ENCODE measurements at regions not wholly inside any gene's neighbourhood (a gene's known extent, or its start where the extent isn't known, plus 50 kb on each side); places are given as distances from the start of the nearest gene placed in this dataset.

DNA sequence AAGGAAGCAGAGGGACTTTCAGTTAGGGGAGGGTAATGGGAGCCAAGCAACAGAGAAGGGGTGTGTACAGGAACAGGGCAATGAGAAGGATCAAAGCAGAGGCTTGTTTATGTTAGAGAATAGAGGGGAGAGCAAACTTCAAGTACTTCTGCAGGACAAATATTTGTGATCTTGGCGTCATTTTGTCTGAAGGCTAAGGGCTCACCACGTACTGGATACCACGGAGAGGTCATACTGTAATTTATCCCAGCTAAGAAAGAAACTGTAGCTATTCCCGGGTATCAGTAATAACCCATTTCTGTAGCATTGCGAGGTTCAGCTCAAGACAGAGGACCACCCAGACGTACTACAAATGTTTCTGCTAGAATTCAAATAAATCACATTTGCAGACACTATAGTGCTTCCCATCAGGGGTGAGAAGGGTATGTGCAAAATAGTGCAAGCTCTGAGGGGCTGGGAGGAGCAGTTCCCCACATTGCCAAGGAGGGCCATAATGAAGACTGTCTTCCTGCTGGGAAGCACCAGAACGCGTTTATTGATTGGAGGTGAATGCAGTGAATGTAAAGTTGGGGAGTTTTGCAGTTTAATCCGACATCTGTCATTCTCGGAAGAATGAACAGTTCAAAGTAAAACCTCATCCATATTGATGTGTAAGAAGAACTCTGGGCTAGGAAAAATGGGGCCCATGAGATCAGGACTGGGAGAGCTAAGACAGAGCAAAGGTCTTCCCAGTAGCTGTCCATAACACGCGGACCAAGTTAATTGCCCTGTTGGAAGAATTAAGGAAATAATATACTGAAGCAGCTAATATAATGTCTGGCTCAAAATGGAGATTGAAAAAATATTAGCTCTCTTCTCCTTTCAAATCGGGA lies 136.9 kb downstream of the RWDD3 start:
- no peak for DNase-seq

DNA sequence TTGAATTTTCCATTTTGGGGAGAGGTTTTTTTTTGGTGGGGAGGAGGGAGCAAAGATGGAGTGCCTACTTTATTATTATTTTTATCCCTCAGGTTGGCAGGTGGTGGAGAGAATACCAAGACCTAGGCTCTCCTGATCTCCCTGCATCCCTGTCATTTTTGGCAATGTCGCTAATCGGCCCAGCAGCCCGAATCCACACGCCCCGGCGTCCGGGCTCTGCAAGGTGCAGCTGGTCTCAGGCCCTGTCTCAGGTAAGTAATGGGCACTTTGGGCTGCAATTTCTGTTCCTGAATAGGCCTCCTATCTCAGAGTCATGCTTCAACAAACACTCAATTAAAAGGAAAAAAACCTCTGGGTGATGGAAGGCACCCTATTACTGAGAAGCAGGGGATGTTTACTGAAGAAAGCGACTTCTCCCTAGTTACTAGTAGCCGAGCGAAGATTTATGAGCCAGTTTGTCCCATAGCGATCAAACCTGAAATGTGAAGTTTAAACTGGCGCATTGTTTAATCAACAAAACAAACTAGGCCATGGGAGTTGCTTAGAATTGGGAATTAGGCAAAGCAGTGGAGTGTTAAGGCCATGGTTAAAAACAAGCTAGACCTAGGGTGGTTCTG lies 137.8 kb downstream of the RWDD3 start:
- no peak for DNase-seq

DNA sequence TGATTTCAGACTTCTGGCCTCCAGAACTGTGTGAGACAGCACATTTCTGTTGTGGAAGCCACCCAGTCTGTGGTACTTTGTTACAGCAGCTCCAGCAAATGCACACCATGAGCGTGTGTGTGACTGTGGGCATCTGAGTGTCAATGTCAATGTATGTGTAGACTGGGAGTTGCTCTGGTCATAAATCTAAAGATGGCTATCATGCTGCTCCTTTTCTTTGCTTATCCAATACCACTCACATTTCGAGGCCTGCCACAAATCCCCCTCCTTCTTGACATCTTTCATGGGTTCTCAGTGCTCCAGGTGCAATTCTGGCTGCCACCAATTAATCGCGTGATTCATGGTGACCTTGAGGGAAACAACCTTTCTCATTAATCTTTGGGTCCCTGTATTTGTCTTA lies 141.2 kb downstream of the RWDD3 start:
- no peak for DNase-seq

DNA sequence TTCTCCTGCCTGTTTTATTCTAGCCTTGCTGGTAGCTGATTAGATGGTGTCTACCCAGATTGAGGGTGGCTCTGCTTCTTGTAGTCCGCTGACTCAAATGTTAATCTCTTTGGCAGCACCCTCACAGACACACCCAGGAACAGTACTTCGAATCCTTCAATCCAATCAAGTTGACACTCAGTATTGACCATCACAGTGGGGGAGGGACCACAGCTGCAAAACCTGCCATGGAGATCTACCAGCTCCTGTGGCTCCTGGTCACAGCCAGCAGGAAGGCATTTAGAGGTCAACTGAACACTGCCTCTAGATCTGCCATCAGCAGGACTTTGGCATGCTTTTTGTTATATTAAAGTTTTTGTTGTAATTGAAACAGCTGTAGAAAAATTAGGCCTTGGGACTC lies 146.9 kb downstream of the RWDD3 start:
- no peak for DNase-seq

DNA sequence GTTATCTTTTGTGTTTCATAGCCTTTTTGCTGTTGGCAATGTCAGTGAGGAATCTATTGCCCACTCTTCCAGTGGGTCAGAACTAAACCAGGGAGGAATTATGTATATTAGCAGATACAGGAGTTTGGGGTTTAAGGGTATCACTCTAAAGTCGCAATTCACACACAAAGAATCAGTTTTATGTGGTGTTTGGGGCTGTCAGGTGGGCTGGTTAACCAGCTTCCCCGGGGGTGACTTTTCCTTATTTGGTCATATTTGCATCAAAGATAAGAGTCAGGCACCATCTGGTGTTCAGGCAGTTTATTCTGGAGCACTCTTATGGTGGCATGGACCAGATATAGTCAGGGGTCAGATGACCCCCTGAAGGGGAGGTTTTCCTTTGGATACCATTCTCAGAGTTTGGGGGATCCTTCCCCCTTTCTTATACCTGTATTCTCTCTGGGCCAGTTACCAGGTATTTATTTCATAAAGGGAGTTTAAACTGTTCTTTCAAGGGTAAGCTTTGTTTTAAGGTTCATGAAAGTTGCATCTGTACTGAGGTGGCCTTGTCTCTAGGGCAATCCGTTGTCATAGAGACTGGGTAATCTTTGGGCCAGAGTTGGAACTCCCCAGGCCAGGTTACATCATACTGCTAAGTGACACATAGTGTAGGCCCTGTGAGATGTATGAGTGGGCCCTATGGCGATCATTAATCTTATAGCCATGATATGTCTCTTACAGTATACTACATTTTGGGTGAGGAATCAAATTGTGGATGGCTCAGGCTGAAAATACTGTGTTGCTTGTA lies 148.2 kb downstream of the RWDD3 start:
- no peak for DNase-seq

DNA sequence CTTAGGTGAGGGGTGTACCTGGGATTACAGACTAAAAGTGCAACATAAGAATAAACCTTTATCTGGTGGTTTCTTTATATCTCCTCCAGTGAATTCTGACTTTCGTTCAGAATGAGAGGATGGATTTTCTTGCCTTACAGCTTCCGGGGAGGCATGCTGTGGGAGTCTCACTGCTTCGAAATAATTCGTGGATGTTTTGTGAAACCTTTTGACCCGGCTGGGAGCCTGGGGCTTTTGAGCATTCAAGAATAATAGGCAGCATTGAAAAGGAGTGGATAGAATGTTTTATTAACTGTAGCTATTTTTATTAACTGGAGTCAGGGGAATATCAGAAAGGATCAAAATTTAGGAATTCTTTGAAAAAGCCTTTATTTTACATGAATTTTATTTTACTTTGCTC lies 149.1 kb downstream of the RWDD3 start:
- DNase-seq, result no peak

DNA sequence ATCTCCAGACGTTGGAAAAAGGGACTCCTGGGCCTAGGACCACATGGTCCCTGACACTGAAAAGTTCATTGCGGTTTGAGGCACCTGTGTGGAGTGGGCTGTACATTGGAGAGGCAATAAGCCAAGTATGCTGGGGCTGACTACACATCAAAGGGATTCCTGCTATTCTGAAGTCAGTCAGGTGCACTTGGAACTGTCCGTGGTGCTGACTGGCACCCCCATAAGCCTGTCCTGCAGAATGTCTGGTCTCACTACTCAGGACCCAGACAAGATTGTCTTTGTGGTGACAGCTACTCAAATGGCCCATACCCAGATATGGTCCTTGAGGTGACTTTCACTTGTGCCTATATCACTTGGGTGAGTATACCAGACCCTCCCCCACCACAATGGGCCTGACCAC lies 150.6 kb downstream of the RWDD3 start:
- DNase-seq, result peak; percentile 19

DNA sequence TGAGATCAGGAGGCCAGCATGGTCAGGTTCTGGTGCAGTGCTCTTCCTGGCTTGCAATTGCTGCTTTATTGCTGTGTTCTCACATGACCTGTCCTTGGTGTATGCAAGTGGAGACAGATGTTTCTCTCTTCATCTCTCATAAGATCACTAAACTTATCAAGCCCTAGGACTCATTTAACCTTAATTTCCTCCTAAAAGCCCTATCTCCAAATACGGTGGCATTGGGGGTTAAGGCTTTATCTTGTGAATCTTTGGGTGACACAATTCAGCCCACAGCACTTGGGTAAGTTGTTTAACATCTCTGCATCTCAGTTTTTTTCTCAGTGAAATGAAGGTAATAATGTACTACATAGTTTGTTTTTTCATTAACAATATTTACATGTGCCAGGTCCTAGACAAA lies 152.4 kb downstream of the RWDD3 start:
- no peak for DNase-seq

DNA sequence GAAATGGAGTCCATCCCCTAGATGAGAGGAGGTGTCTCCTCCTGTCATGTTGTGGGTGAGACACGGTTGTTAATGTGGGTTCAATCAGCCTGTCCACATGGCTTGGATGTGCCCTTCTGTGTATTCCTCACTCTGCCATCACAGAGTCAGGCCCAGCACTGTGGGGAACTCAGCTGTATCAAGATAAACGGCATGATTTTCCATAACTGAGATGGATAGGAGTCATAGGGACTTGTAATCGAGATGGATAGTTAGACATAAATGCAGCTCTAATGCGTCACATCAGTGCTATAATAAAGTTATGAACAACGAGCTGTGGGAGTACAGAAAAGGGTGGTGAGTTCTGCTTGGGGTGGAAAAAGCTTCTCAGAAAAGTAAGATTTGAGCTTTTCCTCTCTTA lies 152.9 kb downstream of the RWDD3 start:
- no peak for DNase-seq

DNA sequence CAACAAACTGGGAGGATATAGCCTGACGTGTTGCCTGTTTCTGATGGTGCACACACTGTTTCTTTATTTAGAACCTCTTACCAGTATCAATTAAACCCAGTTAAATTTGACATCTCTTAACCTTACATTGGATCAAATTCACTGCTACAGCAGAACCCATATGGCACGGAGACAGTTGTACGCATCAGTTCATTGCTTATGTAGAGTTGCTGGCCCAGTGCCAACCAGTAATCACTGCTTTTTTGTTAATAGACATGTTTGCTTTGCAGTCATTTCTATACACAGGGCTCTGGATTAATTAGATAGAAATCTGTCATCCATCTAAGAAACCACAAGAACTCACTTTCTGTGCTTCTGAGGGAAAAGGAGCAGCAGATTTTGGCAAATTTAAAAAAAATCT lies 154.0 kb downstream of the RWDD3 start:
- DNase-seq, result no peak

DNA sequence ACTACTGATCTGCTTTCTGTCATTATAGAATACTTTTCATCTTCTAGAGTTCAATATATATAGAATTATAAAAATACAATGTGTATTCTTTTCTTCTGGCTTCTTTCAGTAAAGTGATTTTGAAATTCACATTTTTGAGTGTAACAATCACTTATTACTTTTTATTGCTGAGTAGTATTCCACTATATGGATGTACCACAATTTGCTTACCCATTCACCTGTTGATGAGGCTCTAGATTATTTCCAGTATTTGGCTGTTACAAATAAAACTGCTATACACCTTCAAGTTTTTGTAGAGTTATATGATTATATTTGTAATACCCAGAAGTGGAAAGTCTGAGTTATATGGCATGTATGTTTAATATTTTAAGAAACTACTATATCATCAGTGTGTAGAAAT lies 159.4 kb downstream of the RWDD3 start:
- no peak for DNase-seq

DNA sequence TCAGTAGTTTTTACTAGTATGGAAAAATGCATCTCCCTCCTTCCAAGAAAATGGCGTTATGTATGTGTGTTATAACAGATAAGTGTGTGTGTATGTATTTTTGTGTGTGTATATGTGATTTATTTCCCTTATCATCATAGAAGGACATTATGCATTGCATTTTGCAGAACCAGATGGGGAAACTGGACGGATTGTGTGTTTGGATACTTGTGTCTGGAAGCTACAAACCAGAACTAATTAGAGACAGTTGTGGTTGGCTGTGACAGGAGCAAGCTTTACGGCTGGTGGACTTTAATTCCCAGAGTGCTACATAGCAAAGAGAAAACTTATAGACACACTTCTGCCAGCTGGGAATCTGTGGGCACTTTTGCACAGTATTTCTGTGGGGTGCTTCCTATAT lies 162.5 kb downstream of the RWDD3 start:
- DNase-seq, result no peak

DNA sequence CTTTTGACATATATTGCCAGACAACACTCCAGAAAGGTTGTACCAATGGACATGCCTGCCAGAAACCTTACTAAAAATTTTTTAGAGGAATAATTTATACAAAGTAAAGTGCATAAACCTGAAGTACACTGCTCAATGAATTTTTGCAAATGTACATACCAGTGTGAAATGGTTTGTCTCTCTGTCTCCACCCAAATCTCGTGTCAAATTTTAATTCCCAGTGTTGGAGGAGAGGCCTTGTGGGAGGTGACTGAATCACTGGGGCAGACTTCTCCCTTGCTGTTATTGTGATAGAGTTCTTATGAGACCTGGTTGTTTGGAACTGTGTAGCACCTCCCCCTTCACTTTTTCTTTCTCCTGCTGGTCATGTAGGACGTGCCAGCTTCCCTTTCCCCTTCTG lies 168.8 kb downstream of the RWDD3 start:
- DNase-seq, result no peak

DNA sequence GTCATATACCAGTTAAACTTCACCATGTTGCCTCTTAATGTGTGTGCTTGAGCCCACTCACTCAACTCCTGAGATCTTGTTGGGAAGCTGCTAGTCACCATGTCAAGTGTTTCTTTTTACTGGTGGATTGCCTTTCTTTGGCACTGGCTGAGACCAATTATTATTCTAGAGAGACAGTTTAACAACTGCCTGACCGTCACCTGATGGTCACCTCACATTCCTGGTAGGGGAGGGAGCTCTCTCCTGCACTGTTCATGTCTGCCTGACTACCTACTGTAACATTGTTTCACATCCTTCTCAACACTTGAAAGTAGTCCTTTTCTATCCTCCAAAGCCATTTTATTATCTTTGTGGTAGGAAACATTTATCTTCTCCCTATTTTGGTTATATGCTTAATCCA lies 172.3 kb downstream of the RWDD3 start:
- no peak for DNase-seq

DNA sequence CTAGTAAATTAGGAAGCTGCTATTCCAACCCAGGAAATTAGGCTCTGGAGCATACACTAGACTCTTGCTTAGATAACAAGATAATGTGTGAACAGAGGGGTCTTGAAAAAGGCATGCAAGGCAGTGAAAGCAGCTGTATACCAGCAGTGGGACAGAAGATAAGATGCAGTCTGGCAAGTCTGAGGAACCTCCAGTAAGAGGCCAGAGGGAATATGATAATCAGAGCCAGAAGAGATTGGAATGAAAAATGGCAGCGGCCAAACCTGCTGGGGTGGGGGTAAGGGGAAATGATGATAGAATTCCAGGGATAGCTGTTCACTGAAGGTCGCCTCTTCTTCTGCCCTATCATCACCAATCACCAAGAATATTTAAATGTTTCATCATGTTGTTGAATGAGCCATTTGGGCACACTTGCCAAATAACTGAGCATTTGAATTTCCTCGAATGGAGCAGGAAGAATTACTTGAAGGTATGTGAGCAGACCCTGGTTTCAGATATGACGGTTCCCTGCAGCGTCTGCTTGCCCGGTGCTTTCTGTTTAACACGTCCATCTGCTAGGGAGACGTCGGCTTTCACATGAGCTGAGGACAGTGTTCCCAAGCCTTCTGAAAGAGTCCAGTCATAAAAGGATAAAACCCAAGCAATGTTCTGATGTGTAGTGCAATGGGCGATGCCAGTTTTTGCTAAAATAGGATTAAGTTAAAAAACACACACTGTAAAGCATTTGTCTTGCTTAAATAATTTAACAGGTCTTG lies 173.3 kb downstream of the RWDD3 start:
- DNase-seq, result peak; percentile 27

DNA sequence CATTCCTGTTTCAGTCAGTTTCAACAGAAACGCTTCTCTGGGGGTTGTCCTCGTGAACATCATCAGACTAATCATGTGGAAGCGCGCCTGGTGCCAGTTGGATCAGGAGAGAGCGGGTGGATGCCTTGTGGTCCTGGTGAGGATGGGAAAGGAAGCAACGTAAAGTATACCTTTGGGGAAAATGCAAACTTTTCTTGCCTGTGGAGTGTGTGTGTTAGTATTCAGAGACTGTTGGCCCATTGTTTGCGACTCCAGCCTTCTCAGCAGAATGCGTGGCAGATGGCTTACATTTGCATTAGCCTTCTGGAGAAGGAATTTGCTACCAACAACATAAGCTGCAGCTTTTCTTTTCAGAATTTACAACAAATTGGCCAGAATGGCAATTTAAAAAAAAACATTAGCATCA lies 173.9 kb downstream of the RWDD3 start:
- DNase-seq, result no peak

DNA sequence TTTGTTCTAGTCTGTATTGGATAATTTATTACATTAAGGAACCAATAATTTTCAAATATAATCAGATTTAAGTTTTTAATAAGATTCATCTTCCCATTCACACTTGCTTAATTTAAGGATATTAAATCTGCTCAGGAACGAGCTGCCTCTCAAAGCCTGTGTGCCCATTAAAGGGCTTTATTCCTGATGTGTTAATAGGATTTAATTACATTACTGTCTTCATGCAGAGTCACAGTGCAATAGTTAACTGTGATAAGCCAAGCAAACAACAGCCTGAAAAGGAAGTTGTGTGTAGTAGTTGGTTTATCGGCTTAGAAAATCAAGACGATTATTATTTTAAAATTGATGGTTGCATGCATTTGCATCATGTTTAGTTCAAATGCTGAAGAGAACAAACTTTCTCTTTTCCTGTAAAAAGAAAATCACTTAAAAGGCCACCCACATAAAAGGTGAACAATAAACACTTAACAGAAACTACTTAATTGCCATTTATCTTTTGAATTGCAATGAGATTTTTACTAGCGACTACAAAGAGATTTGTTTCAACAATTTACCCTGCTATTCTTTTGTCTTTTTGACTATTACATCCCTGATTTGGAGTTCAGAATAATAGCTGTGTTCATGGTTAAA lies 174.6 kb downstream of the RWDD3 start:
- no peak for DNase-seq

DNA sequence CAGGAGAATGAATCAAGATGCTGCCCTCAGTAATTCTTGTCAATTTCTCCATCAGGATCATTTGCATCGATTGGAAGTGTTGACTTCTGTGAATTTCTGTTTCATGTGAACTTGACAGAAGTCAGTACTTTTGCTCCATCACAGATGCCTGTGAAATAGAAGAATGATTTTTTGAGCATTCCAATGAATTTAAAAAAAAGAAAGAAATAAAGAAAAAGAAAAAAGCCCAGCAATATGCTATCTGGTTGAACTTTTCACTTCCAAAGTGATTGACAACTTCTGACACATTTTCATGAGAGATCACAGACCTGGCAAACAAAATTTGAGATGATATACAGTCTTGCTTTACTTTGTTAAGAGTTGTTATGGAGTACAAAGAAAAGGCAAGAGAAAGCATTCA lies 175.3 kb downstream of the RWDD3 start:
- no peak for DNase-seq

DNA sequence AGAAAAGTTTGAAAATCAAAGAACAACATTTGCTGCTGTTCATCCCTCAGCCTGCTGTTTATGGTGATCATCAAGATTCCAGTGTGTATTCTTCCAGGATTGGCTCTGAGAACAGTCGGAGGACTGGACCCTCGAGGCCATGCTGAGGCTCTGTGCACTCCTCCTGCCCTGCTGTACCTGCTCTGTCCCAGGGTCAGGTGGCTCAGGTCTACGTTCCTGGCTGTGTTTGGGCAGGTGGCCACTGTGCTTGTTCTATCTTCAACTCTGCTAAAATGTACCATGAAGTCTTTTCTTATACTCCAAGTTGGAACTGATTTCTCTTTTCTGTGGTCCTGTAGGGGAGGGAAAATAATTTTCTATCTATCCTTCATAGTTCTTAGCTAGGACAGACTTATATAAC lies 175.9 kb downstream of the RWDD3 start:
- no peak for DNase-seq

DNA sequence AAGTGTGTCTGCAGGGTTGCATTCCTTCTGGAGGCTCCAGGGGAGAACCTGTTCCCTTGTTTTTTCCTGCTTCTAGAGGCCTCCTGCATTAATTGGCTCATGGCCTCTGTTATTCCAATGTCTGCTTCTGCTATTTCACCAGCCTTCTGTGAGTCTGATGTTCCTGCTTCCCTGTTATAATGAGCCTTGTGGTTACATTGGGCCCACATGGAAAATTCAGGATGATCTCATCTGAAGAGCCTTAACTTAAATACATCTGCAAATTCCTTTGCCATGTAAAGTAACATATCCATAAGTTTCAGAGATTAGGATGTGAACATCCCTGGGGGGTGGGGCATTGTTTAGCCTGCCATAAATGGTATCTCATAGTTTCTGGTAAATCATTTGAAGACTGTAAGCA lies 181.1 kb downstream of the RWDD3 start:
- DNase-seq, result peak; percentile 80

DNA sequence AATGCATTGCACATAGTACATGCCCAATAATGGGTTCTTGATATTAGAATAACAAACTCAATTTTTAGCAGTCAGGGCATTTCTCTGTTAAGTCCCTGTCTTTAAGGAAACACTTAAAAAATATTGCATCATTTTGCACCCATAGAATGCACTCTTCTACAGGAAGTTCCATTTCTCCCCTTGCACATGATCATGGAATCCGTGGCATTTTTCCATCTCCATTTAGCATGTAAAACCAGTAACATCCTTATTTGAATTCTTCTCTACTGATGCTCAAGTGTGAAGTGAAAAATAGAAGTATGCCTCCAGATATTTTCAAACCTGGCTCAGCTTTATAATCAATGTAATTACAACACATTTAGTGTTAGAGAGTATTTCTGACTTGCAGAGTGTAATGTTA lies 192.8 kb downstream of the RWDD3 start:
- DNase-seq, result peak; percentile 77

DNA sequence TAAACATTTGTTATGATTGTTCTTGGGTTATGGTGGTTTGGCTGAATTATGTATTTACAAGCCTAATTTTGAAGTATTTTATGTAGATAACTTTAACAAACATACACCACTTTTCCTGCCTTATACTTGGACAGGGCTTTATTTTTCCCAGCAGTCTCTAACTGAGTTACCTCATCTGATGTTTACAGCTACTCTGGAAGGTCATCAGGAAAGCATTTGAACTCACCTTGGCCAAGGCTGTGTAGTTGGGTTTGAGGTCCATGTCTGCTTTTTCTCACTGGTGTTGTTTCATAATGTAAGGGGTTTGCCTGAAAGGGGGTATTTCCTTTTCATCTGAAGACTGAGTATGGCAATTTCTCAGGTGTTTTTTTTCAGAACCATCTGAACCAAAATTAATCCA lies 193.5 kb downstream of the RWDD3 start:
- no peak for DNase-seq
